GM19463 (cell line): ENCODE measurements at regions not wholly inside any gene's neighbourhood (a gene's known extent, or its start where the extent isn't known, plus 50 kb on each side); places are given as distances from the start of the nearest gene placed in this dataset.
A peak's percentile ranks its signal among the peaks of the same experiment; 100 is the strongest.

ENCODE experiments used
- ATAC-seq: cut with Tn5 transposase; IDR thresholded peaks from one replicate; pipeline ENCODE4 v1.9.1; 2021; ENCODE audit warnings: mild to moderate bottlenecking, moderate library complexity; ENCODE audit not compliant: unreplicated experiment

GRCh38 chr4:12723849-12724447 lies 760.2 kb downstream of the RAB28 start:
- no peak for ATAC-seq

GRCh38 chr4:12716896-12717295 lies 767.2 kb downstream of the RAB28 start:
- ATAC-seq: no peak

DNA sequence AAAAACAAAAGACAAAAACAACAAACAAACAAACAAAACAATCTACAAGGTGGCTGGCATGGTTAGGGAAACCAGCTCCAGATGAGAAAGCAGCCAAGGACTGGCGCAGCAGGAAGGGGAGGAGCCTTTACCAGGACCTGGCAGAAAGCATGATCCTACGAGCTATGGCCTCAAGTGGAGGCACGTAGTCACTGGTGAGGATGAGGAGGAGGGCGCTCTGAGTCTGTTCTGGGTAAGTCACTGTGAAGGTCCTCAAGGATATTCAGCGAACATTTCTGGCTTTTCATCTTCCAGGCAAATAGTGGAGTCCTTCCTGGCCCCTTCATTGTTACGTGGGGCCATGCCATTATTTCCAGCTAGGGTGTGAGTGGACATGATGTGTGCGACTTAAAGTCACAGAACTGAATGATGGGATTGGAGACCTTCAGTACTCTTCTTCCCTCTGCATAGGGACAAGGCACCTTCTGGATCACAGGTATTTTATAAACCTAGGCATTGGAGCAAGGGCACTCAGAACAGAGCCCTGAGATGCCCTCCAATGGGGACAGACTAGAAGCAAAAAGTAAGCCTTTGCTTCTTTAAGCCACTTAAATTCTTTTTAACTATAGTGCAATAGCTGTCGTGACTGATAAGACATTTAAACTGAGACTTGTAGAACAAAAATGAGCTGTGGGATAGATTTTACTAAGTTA lies 771.3 kb downstream of the RAB28 start:
- no peak for ATAC-seq

DNA sequence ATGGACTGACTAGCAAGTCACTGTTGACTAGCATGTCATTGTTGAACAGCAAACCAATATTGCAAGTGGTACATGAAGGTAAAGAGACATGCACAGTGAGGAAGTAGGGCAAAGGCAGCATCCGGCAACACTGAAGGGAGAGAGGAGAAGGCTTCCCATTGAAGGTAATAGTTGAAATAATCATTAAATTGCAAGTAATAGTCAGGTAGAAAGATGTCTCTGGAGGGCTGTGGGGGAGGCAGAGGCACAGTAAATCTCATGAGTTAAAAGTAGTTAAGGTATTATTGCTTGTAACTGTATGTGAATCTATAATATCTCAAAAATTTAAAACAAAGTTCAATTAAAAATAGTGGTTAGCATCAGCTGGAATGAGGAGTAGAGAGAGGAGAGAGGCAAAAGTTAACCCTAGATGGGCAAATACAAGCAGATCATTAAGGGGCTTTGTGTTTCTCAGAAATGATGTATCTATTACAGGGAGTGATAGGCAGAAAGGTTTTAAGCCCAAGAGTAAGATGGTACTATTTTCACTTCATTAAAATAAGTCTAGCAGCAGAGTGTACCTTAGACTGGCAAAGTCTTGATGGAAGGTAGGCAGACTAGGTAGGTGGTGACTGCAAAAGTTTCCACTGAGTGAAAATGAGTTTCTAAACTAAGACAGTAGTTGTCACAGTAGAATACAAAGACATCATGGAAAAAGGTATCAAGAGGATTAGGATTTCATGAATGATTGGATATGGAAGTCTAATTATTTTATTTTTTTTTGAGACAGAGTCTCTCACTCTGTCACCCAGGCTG lies 776.6 kb downstream of the RAB28 start:
- no peak for ATAC-seq

- ATAC-seq: no peak
Measured at GRCh38 chr4:12703036-12703435, 781.1 kb downstream of the RAB28 start.

DNA sequence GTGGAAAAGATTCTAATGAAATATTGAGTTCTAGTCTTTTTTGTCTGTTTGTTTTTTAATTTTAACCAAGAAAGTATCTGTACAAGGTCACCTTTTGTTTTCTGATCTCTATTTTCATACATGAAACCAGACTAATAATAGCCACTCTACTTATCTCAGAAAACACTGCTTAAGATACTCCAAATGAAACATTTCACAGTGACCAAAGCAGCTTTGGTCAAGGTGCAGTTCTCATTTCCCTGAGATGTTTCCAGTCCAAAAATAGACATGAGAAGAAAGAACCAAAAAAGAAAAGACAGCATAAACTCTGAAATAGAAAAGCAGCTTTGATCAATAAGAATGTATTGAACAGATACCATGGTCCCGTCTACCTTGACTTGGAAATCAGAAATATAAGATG lies 782.8 kb downstream of the RAB28 start:
- no peak for ATAC-seq

GRCh38 chr4:12697970-12698369 lies 786.2 kb downstream of the RAB28 start:
- ATAC-seq: no peak

DNA sequence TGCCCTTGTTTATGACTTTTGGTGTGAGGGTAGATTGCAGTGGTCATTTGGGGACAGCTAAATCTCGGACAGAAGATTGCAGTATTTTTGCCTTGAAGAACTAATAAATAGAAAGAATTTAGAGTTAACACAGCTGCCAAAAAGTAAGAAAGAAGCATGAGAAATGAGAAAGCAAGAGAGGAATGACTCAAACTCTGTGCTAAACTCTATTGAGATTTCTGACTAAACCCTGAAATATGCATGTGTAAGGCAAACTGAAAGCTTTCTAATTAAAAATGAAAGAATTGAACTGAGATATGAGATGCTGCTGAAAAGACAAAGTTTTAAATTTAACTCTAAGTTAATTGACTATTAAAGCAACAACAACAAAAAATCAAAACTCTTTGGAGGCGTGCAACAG lies 791.3 kb downstream of the RAB28 start:
- ATAC-seq: no peak

- ATAC-seq: no peak
Measured at GRCh38 chr4:12691168-12691567, 793.0 kb downstream of the RAB28 start.

GRCh38 chr4:12689457-12689856 lies 794.7 kb downstream of the RAB28 start:
- ATAC-seq: no peak

GRCh38 chr4:12679217-12679616 lies 804.9 kb downstream of the RAB28 start:
- no peak for ATAC-seq

GRCh38 chr4:12674184-12674583 lies 810.0 kb downstream of the RAB28 start:
- no peak for ATAC-seq

DNA sequence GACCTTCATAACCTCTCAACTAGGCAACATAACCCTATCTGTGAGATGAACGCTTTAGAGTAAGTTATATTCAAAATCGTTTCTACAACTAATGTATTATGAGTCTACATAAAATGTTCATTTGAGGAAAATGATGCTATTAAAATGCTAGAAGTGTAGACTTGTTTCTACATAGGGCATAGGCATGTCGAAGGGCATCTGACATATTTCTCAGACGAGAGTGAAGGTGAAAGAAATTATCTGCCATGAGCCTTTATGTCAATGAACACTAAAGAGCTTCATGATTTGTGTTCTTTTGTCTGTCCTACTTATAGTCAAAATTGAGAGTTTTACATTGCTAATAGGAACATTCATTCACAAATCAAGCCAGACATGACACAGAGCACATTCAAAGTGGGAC lies 811.8 kb downstream of the RAB28 start:
- ATAC-seq: no peak

DNA sequence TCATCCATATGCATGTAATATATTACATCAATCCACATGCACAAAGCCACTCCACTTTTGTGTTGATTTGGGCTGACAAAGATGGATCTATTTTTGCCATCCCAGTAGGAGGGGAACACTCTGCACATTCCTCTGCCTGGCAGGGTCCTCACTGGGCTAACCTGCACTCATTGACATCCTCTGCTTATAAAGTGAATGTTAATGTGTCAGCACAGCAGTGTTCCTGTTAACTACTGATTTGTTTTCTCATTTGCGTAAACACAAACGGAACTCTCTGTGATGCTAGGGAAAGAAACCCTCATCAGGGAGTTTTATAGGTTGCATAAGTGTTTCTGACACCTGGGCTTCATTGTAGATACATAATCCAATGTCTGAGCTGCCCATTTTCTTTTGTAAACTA lies 826.0 kb downstream of the RAB28 start:
- no peak for ATAC-seq

DNA sequence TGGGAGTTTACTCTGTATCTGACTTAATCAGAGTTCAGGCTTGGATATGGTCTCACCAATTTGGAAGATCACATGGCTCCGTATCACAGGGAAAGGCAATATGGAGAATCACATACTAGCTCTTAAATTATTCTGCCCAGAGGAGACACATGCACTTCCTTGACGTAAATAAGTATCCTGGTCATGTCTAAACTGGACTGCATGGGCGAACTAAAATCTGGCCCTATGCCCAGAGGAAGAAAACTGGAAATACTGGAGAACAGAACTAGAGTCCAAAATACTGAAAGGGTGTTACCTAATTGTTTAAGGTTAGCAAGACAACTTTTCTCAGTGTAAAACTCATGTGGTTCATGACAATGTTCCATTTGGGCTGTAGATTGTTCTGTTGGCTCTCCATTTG lies 832.3 kb downstream of the RAB28 start:
- ATAC-seq: no peak

DNA sequence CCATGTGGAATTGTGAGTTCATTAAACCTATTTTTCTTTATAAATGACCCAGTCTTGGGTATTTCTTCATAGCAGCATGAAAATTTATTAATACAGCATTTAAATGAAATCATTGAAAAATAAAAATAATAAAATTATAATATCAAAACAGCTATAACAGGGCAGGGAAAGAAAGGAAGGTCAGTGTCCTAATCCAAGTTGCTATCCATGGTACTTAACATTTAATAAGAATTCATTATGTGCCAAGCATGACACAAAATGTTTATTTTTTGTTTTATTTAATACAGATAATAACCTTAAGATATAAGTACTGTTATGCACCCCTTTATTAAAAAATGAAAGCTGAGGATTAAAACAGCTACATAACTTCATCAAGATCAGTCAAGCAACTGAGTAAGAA lies 838.4 kb downstream of the RAB28 start:
- no peak for ATAC-seq

- ATAC-seq: no peak
Measured at GRCh38 chr4:12644261-12644660, 839.9 kb downstream of the RAB28 start.

- no peak for ATAC-seq
Measured at GRCh38 chr4:12636191-12636590, 847.9 kb downstream of the RAB28 start.

DNA sequence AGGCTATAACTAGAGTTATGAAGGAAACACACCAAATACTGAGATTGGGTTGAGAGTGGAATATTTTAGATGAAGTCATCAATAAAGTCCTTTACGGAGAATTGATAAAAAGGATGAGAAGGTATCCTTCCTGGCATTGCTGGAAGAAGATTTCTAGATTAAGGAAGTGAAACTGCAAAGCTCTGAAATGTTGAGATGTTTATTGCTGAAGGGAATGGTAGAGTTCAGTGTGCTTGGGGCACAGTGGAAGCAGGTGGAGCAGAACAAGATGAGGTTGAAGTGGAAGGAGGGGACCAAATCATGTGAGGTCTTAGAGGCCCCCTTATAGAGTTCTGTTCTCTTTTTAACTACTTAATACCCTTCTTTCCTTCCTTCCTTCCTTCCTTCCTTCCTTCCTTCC lies 848.5 kb downstream of the RAB28 start:
- ATAC-seq: no peak

GRCh38 chr4:12633053-12633651 lies 851.0 kb downstream of the RAB28 start:
- ATAC-seq: peak; percentile 97

- no peak for ATAC-seq
Measured at GRCh38 chr4:12615822-12616221, 868.3 kb downstream of the RAB28 start.

- no peak for ATAC-seq
Measured at GRCh38 chr4:12612876-12613275, 871.3 kb downstream of the RAB28 start.
